Esophagus squamous epithelium (tissue), 4 donors: ENCODE measurements at regions not wholly inside any gene's neighbourhood (a gene's known extent, or its start where the extent isn't known, plus 50 kb on each side); places are given as distances from the start of the nearest gene placed in this dataset.

Experiments
- CTCF ChIP-seq, 6 experiments: fragments of 450-650 bp in 4 of 6; fragments of 200-600 bp in 2 of 6; sonication (generic) in 2 of 6; IDR thresholded peaks; one replicate each; pipeline ENCODE4 v1.5.1; 2016 to 2019; ENCODE audit warnings: antibody characterized with exemption in 6 of 6, mild to moderate bottlenecking in 4 of 6, moderate library complexity in 4 of 6
- POLR2A ChIP-seq, 4 donors: fragments of 450-650 bp; IDR thresholded peaks; one replicate each; pipeline ENCODE4 v1.6.1; 2017; ENCODE audit warnings: antibody characterized with exemption in 4 of 4, mild to moderate bottlenecking in 4 of 4, moderate library complexity in 3 of 4

- TF ChIP-seq CTCF (IDR thresholded peaks at IDR 0.05) (no peak), POLR2A (IDR thresholded peaks at IDR 0.05) (no peak)
Measured at GRCh38 chr13:82822935-82823334, 1059.3 kb downstream of the SLITRK1 start.
